Endothelial cell of umbilical vein (primary cell): ENCODE measurements at regions not wholly inside any gene's neighbourhood (a gene's known extent, or its start where the extent isn't known, plus 50 kb on each side); places are given as distances from the start of the nearest gene placed in this dataset.

ENCODE experiments used
- BruUV-seq: library from RNA; stranded (reverse); fragments of 400-500 nt; replicated peaks from 2 replicates; lab custom pipeline; 2021; lab: Mats Ljungman, UMichigan
- CTCF ChIA-PET: fragments of 300-600, 350-600 bp; sonication (Branson Sonifier 250); formaldehyde crosslinking; loops from one replicate; lab custom pipeline; 2021; ENCODE audit warnings: antibody characterized with exemption, inconsistent platforms; lab: Charles Lee
- POLR2A ChIA-PET: fragments of 300-600, 350-600 bp; sonication (Branson Sonifier 250); formaldehyde crosslinking; loops from one replicate; lab custom pipeline; 2021; ENCODE audit warnings: antibody characterized with exemption, inconsistent platforms; lab: Charles Lee
- DNase-seq: peaks from one replicate; pipeline ENCODE4 v3.0.0-alpha.2; 2011; ENCODE audit warnings: low read depth, low spot score
- FAIRE-seq: peaks from 2 replicates; lab custom pipeline; 2011; peaks lifted over from hg19 to GRCh38; lab: Jason Lieb, UNC
- H2AFZ ChIP-seq: 2 replicates; pipeline ENCODE4 v1.6.0; 2012; ENCODE audit warnings: low read depth, low read length, control low read depth, inconsistent platforms
- H3K27ac ChIP-seq: 2 replicates; pipeline ENCODE4 v1.5.1; 2011; ENCODE audit warnings: low read depth, mild to moderate bottlenecking, control low read depth, low read length, moderate library complexity; ENCODE audit not compliant: insufficient read depth
- H3K27me3 ChIP-seq, 2 experiments: 2 replicates each; pipeline versions ENCODE4 v1.6.0 to v1.6.1; 2011; ENCODE audit warnings: low read length in 2 of 2, mixed read lengths in 1 of 2; ENCODE audit not compliant: control insufficient read depth in 2 of 2, insufficient read depth in 2 of 2
- H3K36me3 ChIP-seq, 2 experiments: 2 replicates in 1 of 2; 3 replicates in 1 of 2; pipeline ENCODE4 v1.5.1; 2011; ENCODE audit warnings: low read length in 2 of 2, mild to moderate bottlenecking in 1 of 2, moderate library complexity in 1 of 2; ENCODE audit not compliant: control insufficient read depth in 2 of 2, insufficient read depth in 2 of 2; ENCODE audit errors: extremely low read depth in 1 of 2
- H3K4me1 ChIP-seq: 3 replicates; pipeline ENCODE4 v1.5.1; 2011; ENCODE audit warnings: mild to moderate bottlenecking, low read length; ENCODE audit not compliant: control insufficient read depth, insufficient read depth; ENCODE audit errors: extremely low read depth
- H3K4me2 ChIP-seq: 2 replicates; pipeline ENCODE4 v1.6.1; 2011; ENCODE audit warnings: low read length, control low read depth, mixed read lengths; ENCODE audit not compliant: insufficient read depth
- H3K4me3 ChIP-seq, 3 experiments: fragments of 200-600 bp in 1 of 3; sonication (generic), shearing (Covaris generic) in 1 of 3; replicated peaks in 1 of 3; 2 replicates each; pipeline ENCODE4 v1.5.1; 2011 to 2016; ENCODE audit warnings: control low read depth in 3 of 3, low read length in 3 of 3, mild to moderate bottlenecking in 2 of 3, inconsistent platforms in 1 of 3, low read depth in 1 of 3, moderate library complexity in 1 of 3; ENCODE audit not compliant: insufficient read depth in 1 of 3
- H3K79me2 ChIP-seq: 2 replicates; pipeline ENCODE4 v1.6.0; 2012; ENCODE audit warnings: low read length, inconsistent platforms; ENCODE audit not compliant: control insufficient read depth, insufficient read depth
- H3K9ac ChIP-seq: replicated peaks from 2 replicates; pipeline ENCODE3; 2011; ENCODE audit warnings: low read length, control low read depth; ENCODE audit not compliant: insufficient read depth; ENCODE audit errors: extremely low read depth
- H3K9me1 ChIP-seq: replicated peaks from 3 replicates; pipeline ENCODE4 v1.6.0; 2011; ENCODE audit warnings: mild to moderate bottlenecking, low read length; ENCODE audit not compliant: control insufficient read depth, insufficient read depth; ENCODE audit errors: extremely low read depth
- H3K9me3 ChIP-seq: replicated peaks from 2 replicates; pipeline ENCODE4 v1.5.1; 2012; ENCODE audit warnings: low read length, inconsistent platforms; ENCODE audit not compliant: control insufficient read depth, insufficient read depth
- H4K20me1 ChIP-seq: replicated peaks from 2 replicates; pipeline ENCODE3; 2011; ENCODE audit warnings: mild to moderate bottlenecking, low read length; ENCODE audit not compliant: control insufficient read depth, insufficient read depth; ENCODE audit errors: extremely low read depth
- CTCF ChIP-seq, 2 donors: IDR thresholded peaks; 1 replicate in 1 of 2; 2 replicates in 1 of 2; pipeline ENCODE4 v1.5.1; 2011; ENCODE audit warnings: low read length in 2 of 2, mild to moderate bottlenecking in 2 of 2, moderate library complexity in 2 of 2, control low read depth in 1 of 2, inconsistent platforms in 1 of 2, low read depth in 1 of 2; ENCODE audit not compliant: insufficient read depth in 1 of 2; ENCODE audit errors: extremely low read depth in 1 of 2
- EZH2 ChIP-seq: IDR thresholded peaks from 2 replicates; pipeline ENCODE4 v1.6.1; 2012; ENCODE audit warnings: borderline replicate concordance, low read depth, mild to moderate bottlenecking, moderate library complexity, low read length, inconsistent platforms; ENCODE audit not compliant: severe bottlenecking
- FOS ChIP-seq: IDR thresholded peaks from 2 replicates; pipeline ENCODE4 v1.6.1; 2011; ENCODE audit warnings: mild to moderate bottlenecking, low read length, moderate library complexity, borderline replicate concordance; ENCODE audit not compliant: insufficient read depth
- GATA2 ChIP-seq: IDR thresholded peaks from 2 replicates; pipeline ENCODE4 v1.7.0; 2011; ENCODE audit warnings: low read depth, mild to moderate bottlenecking, moderate library complexity, mixed read lengths, low read length; ENCODE audit not compliant: insufficient read length, insufficient read depth
- JUN ChIP-seq: IDR thresholded peaks from 2 replicates; pipeline ENCODE4 v1.6.1; 2011; ENCODE audit warnings: borderline replicate concordance, low read depth; ENCODE audit not compliant: insufficient read length, insufficient read depth
- MAX ChIP-seq: IDR thresholded peaks from 2 replicates; pipeline ENCODE4 v1.6.1; 2011; ENCODE audit not compliant: insufficient read depth, insufficient read length
- MYC ChIP-seq: IDR thresholded peaks from one replicate; pipeline ENCODE4 v1.6.1; 2011; ENCODE audit warnings: mild to moderate bottlenecking, low read depth, low read length
- POLR2A ChIP-seq: IDR thresholded peaks from 2 replicates; pipeline ENCODE4 v1.6.1; 2012; ENCODE audit warnings: low read depth, mild to moderate bottlenecking, control low read depth, low read length
- POLR2AphosphoS5 ChIP-seq: IDR thresholded peaks from 2 replicates; pipeline ENCODE4 v1.6.1; 2012; ENCODE audit warnings: low read depth, mild to moderate bottlenecking, control low read depth, low read length, moderate library complexity; ENCODE audit not compliant: insufficient read depth
- dilution Hi-C: fragments of 300-500 bp; cut with MboI; formaldehyde crosslinking; loops from one replicate; pipeline ENCODE4 v1.15.0; 2019; ENCODE audit warnings: low sequenced_read_pairs; ENCODE audit not compliant: extremely low pct_ligation_motif_present
- intact Hi-C: fragments of 100-400 bp; cut with micrococcal nuclease; formaldehyde crosslinking; loops from one replicate; pipeline ENCODE4 v1.10.0; 2022

GRCh38 chr5:2863675-2864433 is 112.4 kb upstream of the IRX2 start:
- POLR2A ChIA-PET, result no interaction called here
- TF ChIP-seq POLR2AphosphoS5 (no peak), FOS (no peak), MAX (no peak), EZH2 (no peak), CTCF (IDR thresholded peaks at IDR 0.05; ENCODE audit: extremely low read depth in 1 of 2, insufficient read depth in 1 of 2, low read depth in 1 of 2, low read length in 2 of 2) (no peak), POLR2A (no peak), MYC (no peak), GATA2 (no peak), JUN (no peak)
- Histone ChIP-seq H3K9me1 (no peaks in the 10 kb centered on the region), H3K27me3 (no peaks in the 10 kb centered on the region), H3K4me1 (no peaks in the 10 kb centered on the region), H3K79me2 (no peaks in the 10 kb centered on the region), H4K20me1 (no peaks in the 10 kb centered on the region), H3K4me3 (no peak overlapping the region), H3K36me3 (no peaks in the 10 kb centered on the region), H3K27ac (no peak overlapping the region), H3K9me3 (peaks cover 12% of the 10 kb centered on the region), H3K9ac (no peak overlapping the region), H3K4me2 (no peak overlapping the region), H2AFZ (no peak overlapping the region)
- intact Hi-C loops, result no loop called here
- CTCF ChIA-PET, result no interaction called here
- FAIRE-seq (no peak), DNase-seq (no peak)
- BruUV-seq, result no TSS peak
- dilution Hi-C loops, result no loop called here
